Parathyroid adenoma (tissue), 2 donors: ENCODE measurements at regions not wholly inside any gene's neighbourhood (a gene's known extent, or its start where the extent isn't known, plus 50 kb on each side); places are given as distances from the start of the nearest gene placed in this dataset.

ENCODE experiments used
- H2AFZ ChIP-seq: fragments of 300-600 bp; sonication (generic); one replicate; pipeline ENCODE4 v1.7.0; 2017; ENCODE audit warnings: antibody characterized with exemption, mild to moderate bottlenecking
- H3K27ac ChIP-seq: fragments of 300-600 bp; sonication (generic); one replicate; pipeline ENCODE4 v1.7.0; 2017
- H3K27me3 ChIP-seq: fragments of 300-600 bp; sonication (generic); one replicate; pipeline ENCODE4 v1.7.0; 2017; ENCODE audit warnings: low read length; ENCODE audit not compliant: control insufficient read depth, insufficient read depth
- H3K36me3 ChIP-seq: fragments of 300-600 bp; sonication (generic); one replicate; pipeline ENCODE4 v1.7.0; 2017; ENCODE audit warnings: low read length; ENCODE audit not compliant: control insufficient read depth, insufficient read depth
- H3K4me1 ChIP-seq: fragments of 300-600 bp; sonication (generic); one replicate; pipeline ENCODE4 v1.7.0; 2017; ENCODE audit warnings: control low read depth
- H3K4me2 ChIP-seq: fragments of 300-600 bp; sonication (generic); one replicate; pipeline ENCODE4 v1.7.0; 2017; ENCODE audit warnings: low read length
- H3K4me3 ChIP-seq: fragments of 300-600 bp; sonication (generic); one replicate; pipeline ENCODE4 v1.7.0; 2017; ENCODE audit warnings: low read depth, low read length
- H3K79me2 ChIP-seq: fragments of 300-600 bp; sonication (generic); one replicate; pipeline ENCODE4 v1.7.0; 2017; ENCODE audit warnings: control low read depth
- H3K9ac ChIP-seq: fragments of 300-600 bp; sonication (generic); one replicate; pipeline ENCODE4 v1.7.0; 2017; ENCODE audit warnings: mild to moderate bottlenecking
- H3K9me3 ChIP-seq: fragments of 300-600 bp; sonication (generic); one replicate; pipeline ENCODE4 v1.7.0; 2017; ENCODE audit warnings: low read length; ENCODE audit not compliant: control insufficient read depth
- CTCF ChIP-seq: fragments of 300-600 bp; sonication (generic); IDR thresholded peaks from one replicate; pipeline ENCODE4 v1.7.0; 2017; ENCODE audit warnings: antibody characterized with exemption, mild to moderate bottlenecking
- donor health status: primary hyperparathyroidism.

GRCh38 chr10:4370376-4370775 lies 455.6 kb upstream of the AKR1E2 start:
- Histone ChIP-seq H3K9me3 (no peaks in the 10 kb centered on the region), H3K79me2 (no peaks in the 10 kb centered on the region), H3K4me1 (no peaks in the 10 kb centered on the region), H3K27ac (no peak overlapping the region), H3K4me2 (no peak overlapping the region), H3K36me3 (no peaks in the 10 kb centered on the region), H3K27me3 (no peaks in the 10 kb centered on the region), H3K9ac (no peak overlapping the region), H2AFZ (no peak overlapping the region), H3K4me3 (no peak overlapping the region)
- TF ChIP-seq CTCF: no peak

- H3K79me2 ChIP-seq: no peaks in the 10 kb centered on the region
- H3K27me3 ChIP-seq: no peaks in the 10 kb centered on the region
- H3K4me3 ChIP-seq: no peak overlapping the region
- no peak overlapping the region for H3K4me2 ChIP-seq
- no peak for TF ChIP-seq CTCF
- no peak overlapping the region for H3K27ac ChIP-seq
- no peak overlapping the region for H2AFZ ChIP-seq
- no peaks in the 10 kb centered on the region for H3K4me1 ChIP-seq
- no peaks in the 10 kb centered on the region for H3K9me3 ChIP-seq
- H3K9ac ChIP-seq: no peak overlapping the region
- no peaks in the 10 kb centered on the region for H3K36me3 ChIP-seq
Observed at GRCh38 chr10:4361581-4361980, 464.4 kb upstream of the AKR1E2 start.

GRCh38 chr10:4359003-4359402 lies 467.0 kb upstream of the AKR1E2 start:
- no peaks in the 10 kb centered on the region for H3K79me2 ChIP-seq
- H3K9ac ChIP-seq: no peak overlapping the region
- no peak overlapping the region for H3K27ac ChIP-seq
- no peaks in the 10 kb centered on the region for H3K9me3 ChIP-seq
- peaks cover 4% of the 10 kb centered on the region for H3K4me1 ChIP-seq
- TF ChIP-seq CTCF: no peak
- no peak overlapping the region for H3K4me3 ChIP-seq
- H3K27me3 ChIP-seq: no peaks in the 10 kb centered on the region
- H3K36me3 ChIP-seq: no peaks in the 10 kb centered on the region
- H2AFZ ChIP-seq: no peak overlapping the region
- H3K4me2 ChIP-seq: no peak overlapping the region

- H3K79me2 ChIP-seq: no peaks in the 10 kb centered on the region
Observed at GRCh38 chr10:4357911-4358310, 468.1 kb upstream of the AKR1E2 start.

More at GRCh38 chr10:4357911-4358310, 468.1 kb upstream of the AKR1E2 start:
- no peaks in the 10 kb centered on the region for H3K9me3 ChIP-seq
- H3K4me1 ChIP-seq: peaks cover 5% of the 10 kb centered on the region
- no peak for TF ChIP-seq CTCF
- no peak overlapping the region for H3K9ac ChIP-seq
- H3K27me3 ChIP-seq: no peaks in the 10 kb centered on the region
- H2AFZ ChIP-seq: no peak overlapping the region
- no peak overlapping the region for H3K4me2 ChIP-seq
- no peak overlapping the region for H3K27ac ChIP-seq
- no peak overlapping the region for H3K4me3 ChIP-seq
- H3K36me3 ChIP-seq: no peaks in the 10 kb centered on the region
